Nephron progenitor cell (in vitro differentiated cells): ENCODE measurements at regions not wholly inside any gene's neighbourhood (a gene's known extent, or its start where the extent isn't known, plus 50 kb on each side); places are given as distances from the start of the nearest gene placed in this dataset.
"Not testable (repeated sequence)": the region's sequence is repeated elsewhere in the genome, so short reads cannot be mapped to it uniquely, and the experiment has no call there.

ENCODE experiments used
- DNase-seq: peaks from one replicate; pipeline ENCODE4 v3.0.0; 2021
- H3K27ac Mint-ChIP-seq: 2 replicates; pipeline ENCODE4 v1.8.0; 2021; ENCODE audit warnings: mild to moderate bottlenecking, moderate library complexity, mixed read lengths
- H3K27me3 Mint-ChIP-seq: 2 replicates; pipeline ENCODE4 v1.8.0; 2021; ENCODE audit warnings: mild to moderate bottlenecking, low read depth, mixed read lengths; ENCODE audit not compliant: poor library complexity
- H3K36me3 Mint-ChIP-seq: 2 replicates; pipeline ENCODE4 v1.8.0; 2021; ENCODE audit warnings: low read depth, mixed read lengths
- H3K4me1 Mint-ChIP-seq: 2 replicates; pipeline ENCODE4 v1.8.0; 2021; ENCODE audit warnings: mixed read lengths
- H3K4me3 Mint-ChIP-seq: 2 replicates; pipeline ENCODE4 v1.8.0; 2021; ENCODE audit warnings: mild to moderate bottlenecking, moderate library complexity, mixed read lengths
- H3K9me3 Mint-ChIP-seq: 2 replicates; pipeline ENCODE4 v1.8.0; 2021; ENCODE audit warnings: mild to moderate bottlenecking, moderate library complexity, mixed read lengths
- TF ChIP-seq, protein P1 (sequence below): fragments of 200-600 bp; sonication (generic); IDR thresholded peaks from 2 replicates; pipeline ENCODE4 v1.5.0; 2021; ENCODE audit warnings: antibody characterized with exemption

DNA sequence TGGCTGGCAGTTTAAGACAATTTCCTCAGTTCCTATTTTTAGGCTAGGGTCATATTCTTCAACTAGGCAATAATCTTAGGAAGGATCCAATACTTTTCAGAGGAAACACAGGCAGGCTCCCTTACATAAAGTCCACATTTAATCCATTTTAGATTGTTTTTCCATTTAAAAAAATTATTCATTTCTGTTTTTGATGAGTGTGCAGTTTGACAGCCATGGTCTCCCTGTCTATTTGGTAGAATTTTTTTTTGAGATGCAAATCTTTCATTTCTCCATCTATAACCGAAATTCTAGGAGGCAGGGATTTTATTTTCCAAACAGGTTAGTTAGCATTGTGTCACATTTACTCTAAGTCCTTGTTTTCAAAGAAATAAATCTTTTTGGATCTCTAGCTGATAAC lies 326.8 kb downstream of the PPP4R3C start:
- Mint-ChIP-seq H3K36me3 (no peaks in the 10 kb centered on the region), H3K9me3 (peaks cover 19% of the 10 kb centered on the region), H3K4me3 (no peak overlapping the region), H3K27me3 (peaks cover 4% of the 10 kb centered on the region), H3K27ac (no peak overlapping the region), H3K4me1 (no peaks in the 10 kb centered on the region)
- no peak for DNase-seq
- TF ChIP-seq, protein P1, sequence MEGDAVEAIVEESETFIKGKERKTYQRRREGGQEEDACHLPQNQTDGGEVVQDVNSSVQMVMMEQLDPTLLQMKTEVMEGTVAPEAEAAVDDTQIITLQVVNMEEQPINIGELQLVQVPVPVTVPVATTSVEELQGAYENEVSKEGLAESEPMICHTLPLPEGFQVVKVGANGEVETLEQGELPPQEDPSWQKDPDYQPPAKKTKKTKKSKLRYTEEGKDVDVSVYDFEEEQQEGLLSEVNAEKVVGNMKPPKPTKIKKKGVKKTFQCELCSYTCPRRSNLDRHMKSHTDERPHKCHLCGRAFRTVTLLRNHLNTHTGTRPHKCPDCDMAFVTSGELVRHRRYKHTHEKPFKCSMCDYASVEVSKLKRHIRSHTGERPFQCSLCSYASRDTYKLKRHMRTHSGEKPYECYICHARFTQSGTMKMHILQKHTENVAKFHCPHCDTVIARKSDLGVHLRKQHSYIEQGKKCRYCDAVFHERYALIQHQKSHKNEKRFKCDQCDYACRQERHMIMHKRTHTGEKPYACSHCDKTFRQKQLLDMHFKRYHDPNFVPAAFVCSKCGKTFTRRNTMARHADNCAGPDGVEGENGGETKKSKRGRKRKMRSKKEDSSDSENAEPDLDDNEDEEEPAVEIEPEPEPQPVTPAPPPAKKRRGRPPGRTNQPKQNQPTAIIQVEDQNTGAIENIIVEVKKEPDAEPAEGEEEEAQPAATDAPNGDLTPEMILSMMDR, result no peak

DNA sequence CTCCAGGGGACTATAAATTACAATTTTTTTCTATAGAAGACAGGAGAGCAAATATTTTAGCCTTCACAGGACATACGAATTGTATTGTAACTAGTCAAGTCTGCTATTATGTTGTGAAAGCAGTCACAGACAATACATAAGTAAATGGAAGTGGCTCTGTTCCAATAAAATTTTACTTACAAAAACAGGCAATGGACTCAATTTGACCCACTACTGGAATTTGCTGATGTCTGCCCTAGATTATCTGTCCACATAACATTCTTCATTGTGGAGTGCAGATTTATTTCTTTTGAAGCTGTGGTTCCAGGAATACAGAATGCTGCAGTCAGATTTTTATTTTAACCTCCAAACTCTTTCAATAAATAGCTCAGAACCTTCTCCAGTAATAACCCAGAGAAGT lies 330.3 kb downstream of the PPP4R3C start:
- TF ChIP-seq, protein P1, result no peak
- Mint-ChIP-seq H3K27ac (no peak overlapping the region), H3K4me3 (no peak overlapping the region), H3K27me3 (peaks cover 4% of the 10 kb centered on the region), H3K9me3 (peaks cover 42% of the 10 kb centered on the region), H3K36me3 (no peaks in the 10 kb centered on the region), H3K4me1 (no peaks in the 10 kb centered on the region)
- DNase-seq, result no peak

DNA sequence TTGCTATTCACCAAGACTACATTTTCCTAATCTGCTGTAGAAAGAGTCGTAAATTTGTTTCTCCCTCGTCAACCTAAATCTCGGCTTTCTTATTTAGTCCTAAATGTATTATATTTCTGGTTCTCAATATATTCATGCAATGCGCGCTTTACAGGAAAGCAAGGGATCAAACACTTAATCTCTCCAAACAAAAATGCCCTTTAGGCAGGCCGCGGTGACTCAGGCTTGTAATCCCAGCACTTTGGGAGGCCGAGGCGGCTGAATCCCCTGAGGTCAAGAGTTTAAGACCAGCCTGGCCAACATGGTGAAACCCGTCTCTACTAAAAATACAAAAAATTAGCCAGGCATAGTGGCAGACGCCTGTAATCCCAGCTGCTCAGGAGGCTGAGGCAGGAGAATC lies 376.0 kb downstream of the PPP4R3C start:
- H3K27ac Mint-ChIP-seq, H3K4me1 Mint-ChIP-seq, H3K27me3 Mint-ChIP-seq, H3K4me3 Mint-ChIP-seq, DNase-seq, H3K36me3 Mint-ChIP-seq: not testable (repeated sequence)
- peaks cover 25% of the 10 kb centered on the region for H3K9me3 Mint-ChIP-seq

DNA sequence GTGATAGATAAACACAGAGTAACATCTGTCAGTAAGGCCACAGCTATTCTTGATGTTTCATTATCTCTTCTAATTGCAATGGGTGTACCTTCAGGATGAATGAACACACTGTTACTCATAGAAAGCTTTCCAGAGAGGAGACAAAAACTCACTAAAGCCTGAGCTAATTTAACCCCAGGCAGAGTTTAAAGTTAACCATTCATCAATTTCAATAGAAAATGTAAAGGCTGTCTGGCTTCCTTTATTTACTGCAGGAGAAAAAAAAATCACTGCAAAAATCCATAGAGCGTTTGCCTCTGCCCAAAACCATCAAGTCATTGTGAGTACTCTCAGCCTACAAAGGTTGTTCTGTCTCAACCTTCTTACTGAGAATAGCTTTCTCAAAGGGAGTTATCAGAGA lies 376.9 kb downstream of the PPP4R3C start:
- H3K36me3 Mint-ChIP-seq, result no peaks in the 10 kb centered on the region
- TF ChIP-seq, protein P1, result no peak
- peaks cover 2% of the 10 kb centered on the region for H3K27me3 Mint-ChIP-seq
- H3K4me1 Mint-ChIP-seq, result peaks cover 4% of the 10 kb centered on the region
- DNase-seq, result no peak
- peaks cover 21% of the 10 kb centered on the region for H3K9me3 Mint-ChIP-seq
- no peak overlapping the region for H3K27ac Mint-ChIP-seq
- H3K4me3 Mint-ChIP-seq, result no peak overlapping the region

DNA sequence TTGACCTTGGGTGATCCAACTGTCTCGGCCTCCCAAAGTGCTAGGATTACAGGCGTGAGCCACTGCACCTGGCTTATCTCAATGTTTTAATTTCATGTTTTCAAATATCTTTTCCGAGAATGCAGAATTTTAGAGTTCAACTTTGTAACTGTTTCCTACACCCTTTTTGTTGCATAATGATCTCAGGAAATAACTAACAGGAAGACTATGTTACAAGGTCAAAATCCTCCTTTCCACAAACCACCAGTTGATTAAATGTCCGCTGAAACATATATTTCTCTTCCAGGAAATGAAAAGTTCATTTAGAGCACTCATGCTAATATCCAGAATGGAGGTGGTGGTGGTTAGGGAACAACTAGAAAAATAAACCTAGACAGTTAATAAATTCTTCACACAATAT lies 377.8 kb downstream of the PPP4R3C start:
- TF ChIP-seq, protein P1, result no peak
- Mint-ChIP-seq H3K27ac (no peak overlapping the region), H3K27me3 (peaks cover 2% of the 10 kb centered on the region), H3K9me3 (peaks cover 19% of the 10 kb centered on the region), H3K4me3 (no peak overlapping the region), H3K36me3 (no peaks in the 10 kb centered on the region), H3K4me1 (no peaks in the 10 kb centered on the region)
- no peak for DNase-seq

DNA sequence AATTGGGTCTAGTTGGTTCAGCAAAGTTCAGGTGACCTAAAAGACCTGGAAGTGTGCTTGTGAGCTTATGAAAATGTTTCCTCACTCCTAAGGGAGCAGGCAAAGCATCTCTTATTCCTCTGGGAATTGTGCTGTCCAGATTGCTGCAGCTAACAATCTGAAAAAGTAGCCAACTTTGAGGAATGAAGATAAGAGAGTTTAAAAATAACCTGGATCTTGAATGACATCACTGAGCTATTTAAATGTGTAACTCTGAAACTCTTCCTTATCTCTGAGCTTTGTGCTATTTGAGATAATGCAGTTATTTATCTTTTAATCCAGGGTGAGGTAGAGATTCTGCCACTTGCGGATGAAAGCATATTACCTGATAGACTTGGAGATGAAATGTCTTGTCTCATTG lies 384.8 kb downstream of the PPP4R3C start:
- no peak overlapping the region for H3K4me3 Mint-ChIP-seq
- peaks cover 42% of the 10 kb centered on the region for H3K9me3 Mint-ChIP-seq
- no peaks in the 10 kb centered on the region for H3K27me3 Mint-ChIP-seq
- H3K36me3 Mint-ChIP-seq, result no peaks in the 10 kb centered on the region
- TF ChIP-seq, protein P1, result no peak
- H3K27ac Mint-ChIP-seq, result no peak overlapping the region
- no peak for DNase-seq
- no peaks in the 10 kb centered on the region for H3K4me1 Mint-ChIP-seq
